Endothelial cell of umbilical vein (primary cell): ENCODE measurements at regions not wholly inside any gene's neighbourhood (a gene's known extent, or its start where the extent isn't known, plus 50 kb on each side); places are given as distances from the start of the nearest gene placed in this dataset.

Experiments used
- BruUV-seq: library from RNA; stranded (reverse); fragments of 400-500 nt; replicated peaks from 2 replicates; lab custom pipeline; 2021; lab: Mats Ljungman, UMichigan
- CTCF ChIA-PET: fragments of 300-600, 350-600 bp; sonication (Branson Sonifier 250); formaldehyde crosslinking; loops from one replicate; lab custom pipeline; 2021; ENCODE audit warnings: antibody characterized with exemption, inconsistent platforms; lab: Charles Lee
- POLR2A ChIA-PET: fragments of 300-600, 350-600 bp; sonication (Branson Sonifier 250); formaldehyde crosslinking; loops from one replicate; lab custom pipeline; 2021; ENCODE audit warnings: antibody characterized with exemption, inconsistent platforms; lab: Charles Lee
- DNase-seq: peaks from one replicate; pipeline ENCODE4 v3.0.0-alpha.2; 2011; ENCODE audit warnings: low read depth, low spot score
- FAIRE-seq: peaks from 2 replicates; lab custom pipeline; 2011; peaks lifted over from hg19 to GRCh38; lab: Jason Lieb, UNC
- H2AFZ ChIP-seq: 2 replicates; pipeline ENCODE4 v1.6.0; 2012; ENCODE audit warnings: low read depth, low read length, control low read depth, inconsistent platforms
- H3K27ac ChIP-seq: 2 replicates; pipeline ENCODE4 v1.5.1; 2011; ENCODE audit warnings: low read depth, mild to moderate bottlenecking, control low read depth, low read length, moderate library complexity; ENCODE audit not compliant: insufficient read depth
- H3K27me3 ChIP-seq, 2 experiments: 2 replicates each; pipeline versions ENCODE4 v1.6.0 to v1.6.1; 2011; ENCODE audit warnings: low read length in 2 of 2, mixed read lengths in 1 of 2; ENCODE audit not compliant: control insufficient read depth in 2 of 2, insufficient read depth in 2 of 2
- H3K36me3 ChIP-seq, 2 experiments: 2 replicates in 1 of 2; 3 replicates in 1 of 2; pipeline ENCODE4 v1.5.1; 2011; ENCODE audit warnings: low read length in 2 of 2, mild to moderate bottlenecking in 1 of 2, moderate library complexity in 1 of 2; ENCODE audit not compliant: control insufficient read depth in 2 of 2, insufficient read depth in 2 of 2; ENCODE audit errors: extremely low read depth in 1 of 2
- H3K4me1 ChIP-seq: 3 replicates; pipeline ENCODE4 v1.5.1; 2011; ENCODE audit warnings: mild to moderate bottlenecking, low read length; ENCODE audit not compliant: control insufficient read depth, insufficient read depth; ENCODE audit errors: extremely low read depth
- H3K4me2 ChIP-seq: 2 replicates; pipeline ENCODE4 v1.6.1; 2011; ENCODE audit warnings: low read length, control low read depth, mixed read lengths; ENCODE audit not compliant: insufficient read depth
- H3K4me3 ChIP-seq, 3 experiments: fragments of 200-600 bp in 1 of 3; sonication (generic), shearing (Covaris generic) in 1 of 3; replicated peaks in 1 of 3; 2 replicates each; pipeline ENCODE4 v1.5.1; 2011 to 2016; ENCODE audit warnings: control low read depth in 3 of 3, low read length in 3 of 3, mild to moderate bottlenecking in 2 of 3, inconsistent platforms in 1 of 3, low read depth in 1 of 3, moderate library complexity in 1 of 3; ENCODE audit not compliant: insufficient read depth in 1 of 3
- H3K79me2 ChIP-seq: 2 replicates; pipeline ENCODE4 v1.6.0; 2012; ENCODE audit warnings: low read length, inconsistent platforms; ENCODE audit not compliant: control insufficient read depth, insufficient read depth
- H3K9ac ChIP-seq: replicated peaks from 2 replicates; pipeline ENCODE3; 2011; ENCODE audit warnings: low read length, control low read depth; ENCODE audit not compliant: insufficient read depth; ENCODE audit errors: extremely low read depth
- H3K9me1 ChIP-seq: replicated peaks from 3 replicates; pipeline ENCODE4 v1.6.0; 2011; ENCODE audit warnings: mild to moderate bottlenecking, low read length; ENCODE audit not compliant: control insufficient read depth, insufficient read depth; ENCODE audit errors: extremely low read depth
- H3K9me3 ChIP-seq: replicated peaks from 2 replicates; pipeline ENCODE4 v1.5.1; 2012; ENCODE audit warnings: low read length, inconsistent platforms; ENCODE audit not compliant: control insufficient read depth, insufficient read depth
- H4K20me1 ChIP-seq: replicated peaks from 2 replicates; pipeline ENCODE3; 2011; ENCODE audit warnings: mild to moderate bottlenecking, low read length; ENCODE audit not compliant: control insufficient read depth, insufficient read depth; ENCODE audit errors: extremely low read depth
- EZH2 ChIP-seq: IDR thresholded peaks from 2 replicates; pipeline ENCODE4 v1.6.1; 2012; ENCODE audit warnings: borderline replicate concordance, low read depth, mild to moderate bottlenecking, moderate library complexity, low read length, inconsistent platforms; ENCODE audit not compliant: severe bottlenecking
- FOS ChIP-seq: IDR thresholded peaks from 2 replicates; pipeline ENCODE4 v1.6.1; 2011; ENCODE audit warnings: mild to moderate bottlenecking, low read length, moderate library complexity, borderline replicate concordance; ENCODE audit not compliant: insufficient read depth
- MAX ChIP-seq: IDR thresholded peaks from 2 replicates; pipeline ENCODE4 v1.6.1; 2011; ENCODE audit not compliant: insufficient read depth, insufficient read length
- POLR2A ChIP-seq: IDR thresholded peaks from 2 replicates; pipeline ENCODE4 v1.6.1; 2012; ENCODE audit warnings: low read depth, mild to moderate bottlenecking, control low read depth, low read length
- POLR2AphosphoS5 ChIP-seq: IDR thresholded peaks from 2 replicates; pipeline ENCODE4 v1.6.1; 2012; ENCODE audit warnings: low read depth, mild to moderate bottlenecking, control low read depth, low read length, moderate library complexity; ENCODE audit not compliant: insufficient read depth
- dilution Hi-C: fragments of 300-500 bp; cut with MboI; formaldehyde crosslinking; loops from one replicate; pipeline ENCODE4 v1.15.0; 2019; ENCODE audit warnings: low sequenced_read_pairs; ENCODE audit not compliant: extremely low pct_ligation_motif_present
- intact Hi-C: fragments of 100-400 bp; cut with micrococcal nuclease; formaldehyde crosslinking; loops from one replicate; pipeline ENCODE4 v1.10.0; 2022

GRCh38 chr18:59052965-59053820 is 86.5 kb upstream of the SEC11C start:
- Histone ChIP-seq H3K27me3 (peaks cover 0 to 4% of the 10 kb centered on the region in 2 experiments), H3K9ac (no peak overlapping the region), H3K9me3 (no peaks in the 10 kb centered on the region), H2AFZ (no peak overlapping the region), H3K36me3 (no peaks in the 10 kb centered on the region), H3K4me3 (no peak overlapping the region), H4K20me1 (no peaks in the 10 kb centered on the region), H3K27ac (no peak overlapping the region), H3K4me1 (no peaks in the 10 kb centered on the region), H3K4me2 (no peak overlapping the region), H3K9me1 (no peaks in the 10 kb centered on the region), H3K79me2 (no peaks in the 10 kb centered on the region)
- FAIRE-seq (no peak), DNase-seq (no peak)
- ChIA-PET CTCF (interaction anchor here (0.7 kb wide), 1 partner anchor 17 kb away, joined by 3 read pairs; no protein-coding TSS in a partner anchor), POLR2A (no interaction called here)
- no peak for TF ChIP-seq MAX
- TF ChIP-seq POLR2A: no peak
- TF ChIP-seq POLR2AphosphoS5: no peak
- TF ChIP-seq FOS: no peak
- TF ChIP-seq EZH2: no peak
- BruUV-seq: no TSS peak
- intact Hi-C loops: no loop called here
- dilution Hi-C loops: loop anchor here (25.0 kb wide), 1 partner anchor 266 kb away; no protein-coding TSS in a partner anchor
